Endothelial cell of umbilical vein (primary cell): ENCODE measurements at regions not wholly inside any gene's neighbourhood (a gene's known extent, or its start where the extent isn't known, plus 50 kb on each side); places are given as distances from the start of the nearest gene placed in this dataset.

ENCODE experiments used
- BruUV-seq: library from RNA; stranded (reverse); fragments of 400-500 nt; replicated peaks from 2 replicates; lab custom pipeline; 2021; lab: Mats Ljungman, UMichigan
- CTCF ChIA-PET: fragments of 300-600, 350-600 bp; sonication (Branson Sonifier 250); formaldehyde crosslinking; loops from one replicate; lab custom pipeline; 2021; ENCODE audit warnings: antibody characterized with exemption, inconsistent platforms; lab: Charles Lee
- POLR2A ChIA-PET: fragments of 300-600, 350-600 bp; sonication (Branson Sonifier 250); formaldehyde crosslinking; loops from one replicate; lab custom pipeline; 2021; ENCODE audit warnings: antibody characterized with exemption, inconsistent platforms; lab: Charles Lee
- DNase-seq: peaks from one replicate; pipeline ENCODE4 v3.0.0-alpha.2; 2011; ENCODE audit warnings: low read depth, low spot score
- FAIRE-seq: peaks from 2 replicates; lab custom pipeline; 2011; peaks lifted over from hg19 to GRCh38; lab: Jason Lieb, UNC
- H2AFZ ChIP-seq: 2 replicates; pipeline ENCODE4 v1.6.0; 2012; ENCODE audit warnings: low read depth, low read length, control low read depth, inconsistent platforms
- H3K27ac ChIP-seq: 2 replicates; pipeline ENCODE4 v1.5.1; 2011; ENCODE audit warnings: low read depth, mild to moderate bottlenecking, control low read depth, low read length, moderate library complexity; ENCODE audit not compliant: insufficient read depth
- H3K27me3 ChIP-seq, 2 experiments: 2 replicates each; pipeline versions ENCODE4 v1.6.0 to v1.6.1; 2011; ENCODE audit warnings: low read length in 2 of 2, mixed read lengths in 1 of 2; ENCODE audit not compliant: control insufficient read depth in 2 of 2, insufficient read depth in 2 of 2
- H3K36me3 ChIP-seq, 2 experiments: 2 replicates in 1 of 2; 3 replicates in 1 of 2; pipeline ENCODE4 v1.5.1; 2011; ENCODE audit warnings: low read length in 2 of 2, mild to moderate bottlenecking in 1 of 2, moderate library complexity in 1 of 2; ENCODE audit not compliant: control insufficient read depth in 2 of 2, insufficient read depth in 2 of 2; ENCODE audit errors: extremely low read depth in 1 of 2
- H3K4me1 ChIP-seq: 3 replicates; pipeline ENCODE4 v1.5.1; 2011; ENCODE audit warnings: mild to moderate bottlenecking, low read length; ENCODE audit not compliant: control insufficient read depth, insufficient read depth; ENCODE audit errors: extremely low read depth
- H3K4me2 ChIP-seq: 2 replicates; pipeline ENCODE4 v1.6.1; 2011; ENCODE audit warnings: low read length, control low read depth, mixed read lengths; ENCODE audit not compliant: insufficient read depth
- H3K4me3 ChIP-seq, 3 experiments: fragments of 200-600 bp in 1 of 3; sonication (generic), shearing (Covaris generic) in 1 of 3; replicated peaks in 1 of 3; 2 replicates each; pipeline ENCODE4 v1.5.1; 2011 to 2016; ENCODE audit warnings: control low read depth in 3 of 3, low read length in 3 of 3, mild to moderate bottlenecking in 2 of 3, inconsistent platforms in 1 of 3, low read depth in 1 of 3, moderate library complexity in 1 of 3; ENCODE audit not compliant: insufficient read depth in 1 of 3
- H3K79me2 ChIP-seq: 2 replicates; pipeline ENCODE4 v1.6.0; 2012; ENCODE audit warnings: low read length, inconsistent platforms; ENCODE audit not compliant: control insufficient read depth, insufficient read depth
- H3K9ac ChIP-seq: replicated peaks from 2 replicates; pipeline ENCODE3; 2011; ENCODE audit warnings: low read length, control low read depth; ENCODE audit not compliant: insufficient read depth; ENCODE audit errors: extremely low read depth
- H3K9me1 ChIP-seq: replicated peaks from 3 replicates; pipeline ENCODE4 v1.6.0; 2011; ENCODE audit warnings: mild to moderate bottlenecking, low read length; ENCODE audit not compliant: control insufficient read depth, insufficient read depth; ENCODE audit errors: extremely low read depth
- H3K9me3 ChIP-seq: replicated peaks from 2 replicates; pipeline ENCODE4 v1.5.1; 2012; ENCODE audit warnings: low read length, inconsistent platforms; ENCODE audit not compliant: control insufficient read depth, insufficient read depth
- H4K20me1 ChIP-seq: replicated peaks from 2 replicates; pipeline ENCODE3; 2011; ENCODE audit warnings: mild to moderate bottlenecking, low read length; ENCODE audit not compliant: control insufficient read depth, insufficient read depth; ENCODE audit errors: extremely low read depth
- CTCF ChIP-seq, 2 donors: IDR thresholded peaks; 1 replicate in 1 of 2; 2 replicates in 1 of 2; pipeline ENCODE4 v1.5.1; 2011; ENCODE audit warnings: low read length in 2 of 2, mild to moderate bottlenecking in 2 of 2, moderate library complexity in 2 of 2, control low read depth in 1 of 2, inconsistent platforms in 1 of 2, low read depth in 1 of 2; ENCODE audit not compliant: insufficient read depth in 1 of 2; ENCODE audit errors: extremely low read depth in 1 of 2
- EZH2 ChIP-seq: IDR thresholded peaks from 2 replicates; pipeline ENCODE4 v1.6.1; 2012; ENCODE audit warnings: borderline replicate concordance, low read depth, mild to moderate bottlenecking, moderate library complexity, low read length, inconsistent platforms; ENCODE audit not compliant: severe bottlenecking
- FOS ChIP-seq: IDR thresholded peaks from 2 replicates; pipeline ENCODE4 v1.6.1; 2011; ENCODE audit warnings: mild to moderate bottlenecking, low read length, moderate library complexity, borderline replicate concordance; ENCODE audit not compliant: insufficient read depth
- GATA2 ChIP-seq: IDR thresholded peaks from 2 replicates; pipeline ENCODE4 v1.7.0; 2011; ENCODE audit warnings: low read depth, mild to moderate bottlenecking, moderate library complexity, mixed read lengths, low read length; ENCODE audit not compliant: insufficient read length, insufficient read depth
- JUN ChIP-seq: IDR thresholded peaks from 2 replicates; pipeline ENCODE4 v1.6.1; 2011; ENCODE audit warnings: borderline replicate concordance, low read depth; ENCODE audit not compliant: insufficient read length, insufficient read depth
- MAX ChIP-seq: IDR thresholded peaks from 2 replicates; pipeline ENCODE4 v1.6.1; 2011; ENCODE audit not compliant: insufficient read depth, insufficient read length
- MYC ChIP-seq: IDR thresholded peaks from one replicate; pipeline ENCODE4 v1.6.1; 2011; ENCODE audit warnings: mild to moderate bottlenecking, low read depth, low read length
- POLR2A ChIP-seq: IDR thresholded peaks from 2 replicates; pipeline ENCODE4 v1.6.1; 2012; ENCODE audit warnings: low read depth, mild to moderate bottlenecking, control low read depth, low read length
- POLR2AphosphoS5 ChIP-seq: IDR thresholded peaks from 2 replicates; pipeline ENCODE4 v1.6.1; 2012; ENCODE audit warnings: low read depth, mild to moderate bottlenecking, control low read depth, low read length, moderate library complexity; ENCODE audit not compliant: insufficient read depth
- dilution Hi-C: fragments of 300-500 bp; cut with MboI; formaldehyde crosslinking; loops from one replicate; pipeline ENCODE4 v1.15.0; 2019; ENCODE audit warnings: low sequenced_read_pairs; ENCODE audit not compliant: extremely low pct_ligation_motif_present
- intact Hi-C: fragments of 100-400 bp; cut with micrococcal nuclease; formaldehyde crosslinking; loops from one replicate; pipeline ENCODE4 v1.10.0; 2022

- Histone ChIP-seq H3K4me2 (no peak overlapping the region), H3K27me3 (no peaks in the 10 kb centered on the region), H3K4me1 (no peaks in the 10 kb centered on the region), H4K20me1 (no peaks in the 10 kb centered on the region), H3K9me1 (no peaks in the 10 kb centered on the region), H3K9me3 (no peaks in the 10 kb centered on the region), H3K79me2 (no peaks in the 10 kb centered on the region), H3K27ac (no peak overlapping the region), H3K4me3 (no peak overlapping the region), H3K36me3 (no peaks in the 10 kb centered on the region), H3K9ac (no peak overlapping the region), H2AFZ (no peak overlapping the region)
- DNase-seq, result no peak
- POLR2A ChIA-PET, result interaction anchor here (0.6 to 1.0 kb wide), 2 partner anchors 401 to 643 kb away, joined by 3 read pairs; no protein-coding TSS in a partner anchor
- dilution Hi-C loops (no loop called here), intact Hi-C loops (no loop called here)
- BruUV-seq, result no TSS peak
- CTCF ChIA-PET, result interaction anchor here (1.4 to 4.5 kb wide), 7 partner anchors 14 to 843 kb away, joined by 4 to 135 read pairs (median 24); no protein-coding TSS in a partner anchor
- TF ChIP-seq EZH2 (no peak), MAX (no peak), CTCF (IDR thresholded peaks at IDR 0.05; ENCODE audit: extremely low read depth in 1 of 2, insufficient read depth in 1 of 2, low read depth in 1 of 2, low read length in 2 of 2) (no peak), GATA2 (no peak), FOS (no peak), POLR2AphosphoS5 (no peak), POLR2A (no peak), MYC (no peak), JUN (no peak)
- FAIRE-seq, result no peak
Observed at GRCh38 chr2:40556739-40557138, 104.8 kb upstream of the SLC8A1 start.
